ENCODE measurements at regions not wholly inside any gene's neighbourhood (a gene's known extent, or its start where the extent isn't known, plus 50 kb on each side); places are given as distances from the start of the nearest gene placed in this dataset.

- ATAC-seq: peak; percentile 45
- no peak for FAIRE-seq
- no peaks in the 10 kb centered on the region for H3K79me2 ChIP-seq (ENCODE audit: insufficient read depth, low read length)
- no peak overlapping the region for H3K4me3 ChIP-seq (replicated peaks in 1 of 3; ENCODE audit: insufficient read depth in 1 of 3, low read depth in 2 of 3, low read length in 3 of 3)
- WGBS (ENCODE audit: low lambda C conversion rate): 4% methylated on average over 6 of the region's 7 CpGs
- no peaks in the 10 kb centered on the region for H3K9me3 ChIP-seq (ENCODE audit: low read length)
- no TSS peak for BruUV-seq (replicated peaks)
- H4K20me1 ChIP-seq (ENCODE audit: insufficient read depth, low read length): no peaks in the 10 kb centered on the region
- no peak for DNase-seq (ENCODE audit: low spot score)
- H3K9ac ChIP-seq (ENCODE audit: insufficient read depth, low read depth, low read length): no peak overlapping the region
- H3K4me2 ChIP-seq (ENCODE audit: low read depth, low read length): no peak overlapping the region
- POLR2A ChIA-PET: no interaction called here
- no peak overlapping the region for H2AFZ ChIP-seq (ENCODE audit: low read length)
- in situ Hi-C loops (cut with HindIII; ENCODE audit: extremely low pct_ligation_motif_present, low pct_unique_long_range_greater_than_20kb) (loop anchor here (5.0 kb wide), 1 partner anchor 214 kb away; no protein-coding TSS in a partner anchor), intact Hi-C loops (cut with micrococcal nuclease; ENCODE audit: unreplicated experiment) (loop anchor here (2.0 to 5.0 kb wide), 2 partner anchors 171 to 215 kb away; no protein-coding TSS in a partner anchor)
- peaks cover 0 to 11% of the 10 kb centered on the region in 2 experiments; a peak in 2 of 5 replicates for H3K27me3 ChIP-seq (ENCODE audit: control insufficient read depth in 1 of 2, insufficient read depth in 2 of 2, low read length in 2 of 2)
- H3K4me1 ChIP-seq (ENCODE audit: insufficient read depth, low read length): no peaks in the 10 kb centered on the region
- H3K36me3 ChIP-seq (replicated peaks in 1 of 2; ENCODE audit: control insufficient read depth in 1 of 2, insufficient read depth in 2 of 2, low read length in 2 of 2): no peaks in the 10 kb centered on the region
- TF ChIP-seq U2AF1 (optimal IDR thresholded peaks at IDR 0.05; ENCODE audit: low read depth, low read length): no peak
- TF ChIP-seq ZNF609 (CRISPR knock-in tag; IDR thresholded peaks at IDR 0.05; ENCODE audit: borderline replicate concordance): no peak
- no peak for TF ChIP-seq MBNL3 (CRISPR knock-in tag; conservative IDR thresholded peaks at IDR 0.05)
- no peak for TF ChIP-seq GTF2F1 (IDR thresholded peaks at IDR 0.05; ENCODE audit: low read length)
- TF ChIP-seq ZFAT (CRISPR knock-in tag; conservative IDR thresholded peaks at IDR 0.05): no peak
- no peak for TF ChIP-seq RCOR2 (CRISPR knock-in tag; IDR thresholded peaks at IDR 0.05)
- no peak for TF ChIP-seq TGIF2 (CRISPR knock-in tag; IDR thresholded peaks at IDR 0.05)
- TF ChIP-seq CREB3 (CRISPR knock-in tag; IDR thresholded peaks at IDR 0.05): no peak
- no peak overlapping the region for H3K27ac ChIP-seq (ENCODE audit: extremely low read length, insufficient read depth, low read length)
- CTCF ChIA-PET (ENCODE audit: low intra/inter-chr PET ratio, low total read pairs): interaction anchor here (1.7 kb wide), 2 partner anchors 213 to 216 kb away, joined by 4 to 5 read pairs; no protein-coding TSS in a partner anchor
Measured at GRCh38 chr3:139113231-139113992, 68.7 kb upstream of the PRR23C start.
